Activated naive CD4-positive, alpha-beta T cell treated with anti-CD3 and anti-CD28 coated beads, Interleukin-2, amount 10 ng/mL, durations not matched to agents 7 days and 5 days (primary cell): ENCODE measurements at regions not wholly inside any gene's neighbourhood (a gene's known extent, or its start where the extent isn't known, plus 50 kb on each side); places are given as distances from the start of the nearest gene placed in this dataset.
"Not testable (repeated sequence)": the region's sequence is repeated elsewhere in the genome, so short reads cannot be mapped to it uniquely, and the experiment has no call there.

Source experiments
- CTCF ChIA-PET: fragments of 350-600 bp; sonication (Branson Sonifier 250); formaldehyde crosslinking; loops from one replicate; lab custom pipeline; 2021; ENCODE audit warnings: antibody characterized with exemption; lab: Charles Lee
- DNase-seq: peaks from one replicate; pipeline ENCODE4 v3.0.0-alpha.2; 2020
- H3K27ac Mint-ChIP-seq: one replicate; pipeline ENCODE4 v1.8.0; 2021; ENCODE audit warnings: mild to moderate bottlenecking, moderate library complexity, mixed read lengths
- H3K27me3 Mint-ChIP-seq: one replicate; pipeline ENCODE4 v1.8.0; 2021; ENCODE audit warnings: mild to moderate bottlenecking, mixed read lengths
- H3K36me3 Mint-ChIP-seq: one replicate; pipeline ENCODE4 v1.8.0; 2021; ENCODE audit warnings: mixed read lengths
- H3K4me1 Mint-ChIP-seq: one replicate; pipeline ENCODE4 v1.8.0; 2021; ENCODE audit warnings: mixed read lengths
- H3K4me3 Mint-ChIP-seq: one replicate; pipeline ENCODE4 v1.8.0; 2021; ENCODE audit warnings: mild to moderate bottlenecking, moderate library complexity, mixed read lengths
- H3K9me3 Mint-ChIP-seq: one replicate; pipeline ENCODE4 v1.8.0; 2021; ENCODE audit warnings: mixed read lengths

DNA sequence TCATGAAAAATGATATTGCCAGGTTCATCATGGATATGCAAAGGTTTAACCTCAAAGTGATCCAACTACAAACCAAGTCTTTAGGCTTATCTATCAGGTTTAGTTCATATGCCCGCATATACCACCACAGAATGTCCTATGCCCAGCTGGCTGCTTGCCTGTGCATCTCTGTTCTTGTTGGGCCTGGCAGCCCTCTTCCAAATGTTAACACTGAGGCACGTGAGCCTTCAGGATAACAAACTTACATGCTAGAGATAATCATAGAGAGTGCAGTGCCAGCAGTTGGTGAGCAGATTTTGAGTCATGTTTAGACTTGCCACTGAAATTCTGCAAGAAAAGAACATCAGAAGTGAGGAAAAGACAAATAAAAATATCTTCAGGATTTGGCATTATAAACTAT lies 607.9 kb upstream of the TMPRSS15 start:
- H3K27me3 Mint-ChIP-seq, result no peaks in the 10 kb centered on the region
- no peaks in the 10 kb centered on the region for H3K4me1 Mint-ChIP-seq
- H3K36me3 Mint-ChIP-seq, result no peaks in the 10 kb centered on the region
- CTCF ChIA-PET, result no interaction called here
- H3K4me3 Mint-ChIP-seq, result no peak overlapping the region
- no peak overlapping the region for H3K27ac Mint-ChIP-seq
- DNase-seq, result no peak
- peaks cover 5% of the 10 kb centered on the region for H3K9me3 Mint-ChIP-seq

DNA sequence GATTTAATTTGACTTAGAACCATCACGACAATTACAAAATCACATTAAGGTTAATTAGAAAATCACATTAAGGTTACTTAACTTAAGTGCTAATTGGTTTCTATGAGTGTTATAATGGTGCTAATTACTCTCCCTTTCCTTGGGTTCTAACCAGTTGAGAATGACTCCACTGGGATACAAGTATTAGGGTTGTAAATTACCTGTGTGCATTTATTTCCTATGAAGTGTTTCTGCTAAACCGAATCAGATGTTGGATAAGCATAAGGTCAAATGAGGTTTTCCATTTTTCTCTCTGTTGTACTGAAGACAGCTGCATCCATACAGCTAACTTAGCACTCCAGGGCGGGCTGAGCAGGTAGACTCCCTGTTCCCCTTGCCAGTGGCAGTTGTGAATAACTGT lies 610.3 kb upstream of the TMPRSS15 start:
- Mint-ChIP-seq H3K9me3 (peaks cover 5% of the 10 kb centered on the region), H3K27ac (no peak overlapping the region), H3K36me3 (no peaks in the 10 kb centered on the region), H3K27me3 (no peaks in the 10 kb centered on the region), H3K4me1 (no peaks in the 10 kb centered on the region), H3K4me3 (no peak overlapping the region)
- CTCF ChIA-PET, result no interaction called here
- DNase-seq, result no peak

DNA sequence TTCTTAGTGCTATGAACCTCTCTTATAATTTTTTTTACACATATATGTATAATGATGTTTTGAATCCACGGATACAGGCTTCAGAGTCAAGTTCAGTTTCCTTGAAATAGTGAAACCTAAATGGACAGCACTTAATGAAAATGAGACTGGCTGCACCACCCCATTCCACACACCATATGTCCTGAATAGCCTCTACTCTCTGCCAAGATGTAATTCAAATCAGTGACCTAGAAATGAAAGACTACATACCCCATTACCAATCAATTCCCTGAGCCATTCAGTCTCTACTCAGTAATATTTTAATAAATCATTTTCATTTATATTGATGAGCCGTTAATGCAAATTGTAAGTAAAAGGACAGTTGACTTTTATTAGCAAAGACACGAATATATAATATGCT lies 614.9 kb upstream of the TMPRSS15 start:
- H3K36me3 Mint-ChIP-seq, result no peaks in the 10 kb centered on the region
- H3K27me3 Mint-ChIP-seq, result no peaks in the 10 kb centered on the region
- H3K4me1 Mint-ChIP-seq, result no peaks in the 10 kb centered on the region
- H3K4me3 Mint-ChIP-seq, result no peak overlapping the region
- no peak for DNase-seq
- CTCF ChIA-PET, result no interaction called here
- no peak overlapping the region for H3K27ac Mint-ChIP-seq
- peaks cover 5% of the 10 kb centered on the region for H3K9me3 Mint-ChIP-seq

DNA sequence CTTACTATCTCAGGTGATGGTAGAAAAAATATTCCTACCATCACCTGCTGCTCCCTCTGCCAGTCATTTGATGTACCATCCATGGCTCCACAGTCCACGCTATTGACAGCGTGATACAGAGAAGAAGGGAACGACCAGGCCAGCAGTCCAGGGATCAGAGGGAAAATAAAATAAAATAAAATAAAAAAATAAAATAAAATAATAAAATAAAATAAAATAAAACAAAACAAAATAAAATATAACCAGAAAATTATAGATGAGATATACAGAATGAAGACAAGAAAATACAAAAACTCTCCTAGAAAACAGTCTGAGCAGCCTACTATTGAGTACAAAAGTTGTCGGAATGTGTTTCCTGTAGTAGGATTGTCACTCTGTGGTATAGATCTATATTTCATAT lies 619.4 kb upstream of the TMPRSS15 start:
- CTCF ChIA-PET, result no interaction called here
- H3K36me3 Mint-ChIP-seq, result no peaks in the 10 kb centered on the region
- no peak overlapping the region for H3K4me3 Mint-ChIP-seq
- H3K27me3 Mint-ChIP-seq, result no peaks in the 10 kb centered on the region
- no peak for DNase-seq
- no peak overlapping the region for H3K27ac Mint-ChIP-seq
- H3K9me3 Mint-ChIP-seq, result peaks cover 5% of the 10 kb centered on the region
- no peaks in the 10 kb centered on the region for H3K4me1 Mint-ChIP-seq

DNA sequence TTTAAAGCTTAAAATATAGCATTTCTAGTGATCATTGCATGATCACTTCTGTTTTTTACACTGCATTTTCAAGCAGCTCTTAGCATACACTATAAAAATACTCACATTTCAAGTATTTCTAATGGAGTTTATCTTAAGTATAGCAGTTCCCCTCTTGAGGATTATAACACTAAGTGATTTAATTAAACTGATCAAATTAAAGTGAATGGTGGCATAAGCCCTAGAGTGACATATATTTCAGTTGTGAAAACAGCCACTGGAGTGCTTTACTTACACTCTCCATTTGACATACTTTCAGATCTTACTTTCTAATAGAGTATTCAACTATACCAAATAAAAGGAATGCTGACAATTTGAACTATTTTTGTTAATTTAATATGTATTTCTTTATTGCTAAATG lies 623.3 kb upstream of the TMPRSS15 start:
- DNase-seq, result no peak
- CTCF ChIA-PET, result no interaction called here
- H3K27ac Mint-ChIP-seq, result no peak overlapping the region
- H3K9me3 Mint-ChIP-seq, result peaks cover 2% of the 10 kb centered on the region
- H3K36me3 Mint-ChIP-seq, result no peaks in the 10 kb centered on the region
- H3K4me1 Mint-ChIP-seq, result no peaks in the 10 kb centered on the region
- no peak overlapping the region for H3K4me3 Mint-ChIP-seq
- H3K27me3 Mint-ChIP-seq, result no peaks in the 10 kb centered on the region

DNA sequence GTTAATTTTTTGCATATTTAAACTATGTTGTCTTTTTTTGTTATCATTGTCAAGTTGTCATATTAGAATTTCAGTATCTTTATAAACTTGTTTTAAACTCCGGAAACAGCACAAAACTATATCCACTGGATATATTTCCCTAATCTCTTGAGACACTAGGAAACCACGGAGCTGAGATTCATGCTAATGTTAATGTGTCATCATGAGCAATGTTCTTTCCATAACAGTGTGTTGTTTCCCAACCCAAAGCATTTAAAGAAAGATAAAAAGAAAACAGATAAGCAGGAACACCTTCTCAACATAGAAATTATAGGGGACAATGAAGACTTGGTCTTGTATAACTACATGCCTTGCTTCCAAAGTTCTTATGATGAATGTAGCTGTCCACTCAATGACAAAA lies 626.2 kb upstream of the TMPRSS15 start:
- Mint-ChIP-seq H3K27me3 (no peaks in the 10 kb centered on the region), H3K4me1 (no peaks in the 10 kb centered on the region), H3K36me3 (no peaks in the 10 kb centered on the region), H3K4me3 (no peak overlapping the region), H3K27ac (no peak overlapping the region), H3K9me3 (peaks cover 8% of the 10 kb centered on the region)
- CTCF ChIA-PET, result no interaction called here
- DNase-seq, result no peak

DNA sequence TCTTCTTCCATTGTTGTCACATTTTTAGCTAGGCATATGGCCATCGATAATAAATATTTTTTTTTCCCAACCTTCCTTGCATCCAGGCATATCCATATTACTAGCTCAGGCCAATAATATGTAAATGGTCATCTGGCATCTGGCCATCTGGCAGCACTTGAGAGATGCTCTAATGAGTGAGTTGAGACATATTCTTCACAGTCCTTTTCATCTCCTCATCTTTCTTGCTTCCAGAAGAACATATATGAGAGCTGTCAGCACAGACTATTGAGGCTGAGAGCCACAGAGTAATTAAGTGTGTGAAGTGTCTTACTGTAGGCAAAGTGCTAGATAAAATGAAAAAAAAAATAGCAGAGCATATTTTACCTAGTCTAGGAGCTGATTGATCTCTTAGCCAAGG lies 628.4 kb upstream of the TMPRSS15 start:
- no peak overlapping the region for H3K27ac Mint-ChIP-seq
- H3K36me3 Mint-ChIP-seq, result no peaks in the 10 kb centered on the region
- CTCF ChIA-PET, result no interaction called here
- peaks cover 11% of the 10 kb centered on the region for H3K9me3 Mint-ChIP-seq
- no peaks in the 10 kb centered on the region for H3K4me1 Mint-ChIP-seq
- no peaks in the 10 kb centered on the region for H3K27me3 Mint-ChIP-seq
- no peak overlapping the region for H3K4me3 Mint-ChIP-seq
- DNase-seq, result no peak

DNA sequence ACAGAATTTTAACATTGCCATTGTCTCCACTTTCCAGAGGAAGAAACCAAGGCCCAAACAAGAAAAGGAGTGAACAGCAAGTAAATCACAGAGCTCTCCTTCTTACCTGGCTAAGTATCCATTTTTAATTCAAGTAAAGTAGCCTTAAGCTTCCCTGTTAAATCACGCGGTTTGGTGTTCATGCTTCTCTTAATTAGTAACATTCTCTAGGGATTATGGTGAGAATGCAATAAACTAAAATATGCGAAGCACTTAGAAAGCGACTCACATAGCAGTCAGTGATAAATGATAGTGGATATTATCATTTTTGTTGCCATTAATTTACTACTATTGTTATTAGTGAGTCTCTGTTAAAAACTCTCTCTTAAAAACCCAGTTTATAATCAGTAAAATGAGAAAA lies 630.5 kb upstream of the TMPRSS15 start:
- CTCF ChIA-PET, result no interaction called here
- DNase-seq, result no peak
- H3K36me3 Mint-ChIP-seq, result no peaks in the 10 kb centered on the region
- H3K4me1 Mint-ChIP-seq, result no peaks in the 10 kb centered on the region
- H3K9me3 Mint-ChIP-seq, result peaks cover 18% of the 10 kb centered on the region
- no peak overlapping the region for H3K27ac Mint-ChIP-seq
- no peaks in the 10 kb centered on the region for H3K27me3 Mint-ChIP-seq
- H3K4me3 Mint-ChIP-seq, result no peak overlapping the region

DNA sequence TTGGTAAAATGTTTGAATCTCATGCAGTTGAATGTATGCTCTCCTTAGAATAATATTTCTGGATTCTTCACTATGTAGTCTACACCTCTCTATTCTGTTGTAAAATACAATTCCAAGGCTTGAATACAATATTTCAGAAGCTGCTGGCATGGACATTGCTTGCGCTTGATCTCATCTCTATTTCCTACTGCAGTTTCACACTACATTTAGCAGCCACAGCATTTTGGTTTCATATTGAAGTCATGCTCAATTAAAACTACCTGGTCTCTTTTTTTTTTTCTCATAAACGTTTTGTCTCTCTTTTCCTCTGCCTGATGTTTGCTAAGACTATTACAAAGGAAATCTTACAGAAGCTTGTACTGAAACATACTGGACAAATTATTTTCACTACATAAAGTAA lies 631.0 kb upstream of the TMPRSS15 start:
- Mint-ChIP-seq H3K27ac (no peak overlapping the region), H3K27me3 (no peaks in the 10 kb centered on the region), H3K4me3 (no peak overlapping the region), H3K9me3 (peaks cover 18% of the 10 kb centered on the region), H3K36me3 (no peaks in the 10 kb centered on the region), H3K4me1 (no peaks in the 10 kb centered on the region)
- CTCF ChIA-PET, result no interaction called here
- no peak for DNase-seq

DNA sequence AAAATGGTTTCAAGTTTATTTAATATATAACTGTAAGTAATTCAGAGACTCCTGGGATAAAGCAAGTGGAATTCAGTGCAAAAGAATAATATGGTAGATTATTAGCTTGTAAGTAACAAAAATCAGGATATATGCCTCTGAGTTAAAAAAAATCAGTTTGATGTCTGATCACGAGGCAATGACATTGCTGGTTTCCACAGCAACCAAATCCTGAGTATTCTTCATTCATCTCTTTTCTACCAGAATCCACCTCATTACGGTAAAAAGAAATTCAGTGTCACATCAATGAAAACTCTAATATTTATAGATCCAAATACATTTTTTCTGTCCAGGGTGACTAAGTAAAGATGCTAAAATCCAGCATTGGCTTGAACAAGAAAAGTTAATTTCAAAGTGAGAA lies 642.3 kb upstream of the TMPRSS15 start:
- Mint-ChIP-seq H3K27ac (no peak overlapping the region), H3K4me3 (no peak overlapping the region), H3K4me1 (no peaks in the 10 kb centered on the region), H3K36me3 (no peaks in the 10 kb centered on the region), H3K9me3 (peaks cover 15% of the 10 kb centered on the region), H3K27me3 (no peaks in the 10 kb centered on the region)
- DNase-seq, result no peak
- CTCF ChIA-PET, result no interaction called here

DNA sequence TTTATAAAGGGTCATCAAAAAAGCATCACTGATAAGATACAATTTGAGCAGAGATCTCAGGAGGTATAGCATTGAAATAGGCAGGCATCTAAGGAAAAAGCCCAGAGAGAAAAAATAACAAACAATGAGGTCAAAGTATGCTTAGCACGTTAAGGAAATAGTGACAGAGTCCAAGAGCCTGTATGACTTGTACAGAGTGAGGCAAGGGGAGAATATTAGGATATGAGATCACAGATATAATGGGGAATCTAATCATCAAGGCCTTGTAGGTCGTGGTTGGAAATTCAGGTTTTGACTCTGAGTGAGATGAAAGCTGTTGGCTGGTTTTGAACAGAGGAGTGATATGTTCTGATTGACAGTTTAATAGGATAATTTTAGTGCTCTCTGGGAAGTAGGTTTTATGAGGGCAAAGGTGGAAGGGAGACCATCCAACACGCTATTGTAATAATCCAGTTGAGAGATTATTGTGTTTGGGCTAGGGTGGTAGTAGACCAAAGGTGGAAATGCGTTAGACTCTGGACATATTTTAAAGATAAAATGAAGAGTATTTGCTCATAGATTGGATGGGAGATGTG lies 644.6 kb upstream of the TMPRSS15 start:
- no peak overlapping the region for H3K27ac Mint-ChIP-seq
- H3K36me3 Mint-ChIP-seq, result no peaks in the 10 kb centered on the region
- DNase-seq, result no peak
- CTCF ChIA-PET, result no interaction called here
- peaks cover 17% of the 10 kb centered on the region for H3K9me3 Mint-ChIP-seq
- H3K4me3 Mint-ChIP-seq, result no peak overlapping the region
- H3K4me1 Mint-ChIP-seq, result no peaks in the 10 kb centered on the region
- H3K27me3 Mint-ChIP-seq, result no peaks in the 10 kb centered on the region

DNA sequence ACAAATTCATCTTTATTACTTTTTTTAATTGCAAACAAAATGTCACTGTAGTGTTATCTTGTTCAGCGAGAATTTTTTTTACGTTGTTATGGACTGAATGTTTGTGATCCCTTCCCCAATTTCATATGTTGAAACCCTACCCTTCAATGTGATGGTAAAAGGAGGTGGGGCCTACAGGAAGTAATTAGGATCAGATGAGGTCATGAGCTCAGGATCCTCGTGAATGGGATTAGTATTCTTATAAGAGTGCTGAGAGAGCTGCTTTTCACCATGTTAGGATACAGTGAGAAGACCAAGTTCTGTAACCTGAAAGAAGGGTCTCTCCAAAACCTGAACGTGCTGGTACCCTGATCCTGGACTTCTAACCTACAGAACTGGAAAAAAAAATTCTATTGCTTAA lies 646.0 kb upstream of the TMPRSS15 start:
- no peak overlapping the region for H3K27ac Mint-ChIP-seq
- DNase-seq, result no peak
- CTCF ChIA-PET, result no interaction called here
- no peak overlapping the region for H3K4me3 Mint-ChIP-seq
- no peaks in the 10 kb centered on the region for H3K4me1 Mint-ChIP-seq
- no peaks in the 10 kb centered on the region for H3K36me3 Mint-ChIP-seq
- peaks cover 18% of the 10 kb centered on the region for H3K9me3 Mint-ChIP-seq
- H3K27me3 Mint-ChIP-seq, result no peaks in the 10 kb centered on the region

DNA sequence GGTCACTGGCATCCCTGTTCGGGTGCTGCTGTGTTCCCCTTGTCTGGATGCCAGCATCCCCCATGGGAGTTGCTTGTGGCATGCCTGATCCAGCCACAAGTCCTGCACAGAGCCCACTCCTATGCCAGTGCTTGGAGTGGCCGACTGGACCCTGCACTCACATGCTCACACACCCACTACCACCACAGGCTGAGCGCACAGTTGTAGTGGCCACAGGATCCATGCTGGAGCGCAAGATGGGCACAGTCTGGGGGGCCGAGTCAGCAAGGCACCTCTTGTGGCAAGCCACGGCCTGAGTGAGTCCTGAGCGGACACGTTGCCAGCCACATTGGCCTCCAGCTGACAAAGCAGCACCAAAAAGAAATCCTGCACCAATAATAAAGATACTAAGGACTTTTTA lies 661.6 kb upstream of the TMPRSS15 start:
- Mint-ChIP-seq H3K36me3 (no peaks in the 10 kb centered on the region), H3K4me3 (no peak overlapping the region), H3K4me1 (no peaks in the 10 kb centered on the region), H3K9me3 (peaks cover 5% of the 10 kb centered on the region), H3K27ac (no peak overlapping the region), H3K27me3 (no peaks in the 10 kb centered on the region)
- CTCF ChIA-PET, result no interaction called here
- no peak for DNase-seq

DNA sequence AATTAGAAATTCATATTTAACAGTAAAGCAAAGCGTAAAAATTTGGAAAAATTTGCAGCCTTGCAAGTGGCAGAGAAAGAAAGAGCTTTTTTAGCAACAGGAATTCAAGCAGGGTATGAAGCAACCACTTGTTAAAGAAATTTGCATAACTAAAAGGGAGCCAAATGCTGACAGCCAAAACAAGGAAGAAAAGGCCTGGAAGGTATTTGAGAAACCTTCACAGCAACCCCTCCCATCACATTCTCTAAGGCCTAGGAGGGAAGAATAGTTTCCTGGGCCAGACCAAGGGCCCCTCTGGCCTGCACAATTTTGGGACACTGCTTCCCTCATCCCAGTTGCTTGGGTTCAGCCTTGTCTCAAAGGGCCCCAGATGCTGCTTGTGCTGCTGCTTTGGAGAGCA lies 672.4 kb upstream of the TMPRSS15 start:
- no peaks in the 10 kb centered on the region for H3K4me1 Mint-ChIP-seq
- no peak overlapping the region for H3K4me3 Mint-ChIP-seq
- no peak overlapping the region for H3K27ac Mint-ChIP-seq
- no peak for DNase-seq
- H3K9me3 Mint-ChIP-seq, result peaks cover 33% of the 10 kb centered on the region
- CTCF ChIA-PET, result no interaction called here
- H3K36me3 Mint-ChIP-seq, result no peaks in the 10 kb centered on the region
- no peaks in the 10 kb centered on the region for H3K27me3 Mint-ChIP-seq

DNA sequence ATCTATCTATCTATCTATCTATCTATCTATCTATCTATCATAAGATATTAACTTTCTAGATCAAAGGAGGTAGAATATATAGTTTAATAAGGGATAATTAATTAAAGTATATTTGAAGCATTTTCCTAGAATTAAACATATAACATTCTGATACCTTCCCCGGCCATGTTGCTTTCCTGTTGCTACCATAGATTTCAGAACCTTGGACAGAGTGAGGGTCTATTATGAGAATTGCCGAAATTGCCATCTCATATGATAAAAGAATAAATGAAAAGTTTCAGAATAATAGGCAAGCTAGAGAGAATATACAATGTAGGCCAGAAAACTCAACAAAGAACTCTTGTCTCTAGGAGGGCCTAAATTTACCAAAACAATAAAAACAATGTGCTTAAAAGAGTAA lies 706.1 kb upstream of the TMPRSS15 start:
- H3K27ac Mint-ChIP-seq, result no peak overlapping the region
- H3K4me1 Mint-ChIP-seq, result no peaks in the 10 kb centered on the region
- CTCF ChIA-PET, result no interaction called here

DNA sequence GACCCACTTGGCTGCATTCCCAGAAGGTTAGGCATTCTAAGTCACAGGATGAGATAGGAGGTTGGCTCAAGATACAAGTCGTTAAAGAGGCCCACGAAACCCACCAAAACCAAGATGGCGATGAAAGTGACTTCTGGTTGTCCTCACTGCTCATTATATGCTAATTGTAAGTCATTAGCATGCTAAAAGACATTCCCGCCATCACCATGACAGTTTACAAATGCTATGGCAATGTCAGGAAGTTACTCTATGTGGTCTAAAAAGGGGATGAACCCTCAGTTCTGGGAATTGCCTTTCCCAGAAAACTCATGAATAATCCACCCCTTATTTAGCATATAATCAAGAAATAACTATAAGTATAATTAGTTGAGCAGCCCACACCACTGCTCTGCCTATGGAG lies 715.7 kb upstream of the TMPRSS15 start:
- DNase-seq, H3K4me1 Mint-ChIP-seq, H3K27ac Mint-ChIP-seq, CTCF ChIA-PET, H3K36me3 Mint-ChIP-seq, H3K4me3 Mint-ChIP-seq, H3K27me3 Mint-ChIP-seq: not testable (repeated sequence)
- H3K9me3 Mint-ChIP-seq, result peaks cover 27% of the 10 kb centered on the region

More for the DNA sequence above, 706.1 kb upstream of the TMPRSS15 start:
- Mint-ChIP-seq H3K4me3 (no peak overlapping the region), H3K27me3 (no peaks in the 10 kb centered on the region), H3K36me3 (no peaks in the 10 kb centered on the region), H3K9me3 (peaks cover 14% of the 10 kb centered on the region)
- DNase-seq, result no peak
